B cell (primary cell): ENCODE measurements at regions not wholly inside any gene's neighbourhood (a gene's known extent, or its start where the extent isn't known, plus 50 kb on each side); places are given as distances from the start of the nearest gene placed in this dataset.

Source experiments
- ATAC-seq: fragments of 200-7000 bp; cut with Tn5 transposase; one replicate; pipeline ENCODE4 v1.10.0; 2021; ENCODE audit warnings: low read depth, mild to moderate bottlenecking, moderate number of reproducible peaks, moderate library complexity
- CTCF ChIA-PET: fragments of 350-600 bp; sonication (Branson Sonifier 250); formaldehyde crosslinking; loops from one replicate; lab custom pipeline; 2021; ENCODE audit warnings: antibody characterized with exemption, inconsistent platforms; lab: Charles Lee
- POLR2A ChIA-PET: fragments of 350-600 bp; sonication (Branson Sonifier 250); formaldehyde crosslinking; loops from one replicate; lab custom pipeline; 2021; ENCODE audit warnings: antibody characterized with exemption; lab: Charles Lee
- DNase-seq: peaks from one replicate; pipeline ENCODE4 v3.0.0; 2013
- H2AFZ ChIP-seq: 2 replicates; pipeline ENCODE4 v1.6.1; 2012; ENCODE audit warnings: mild to moderate bottlenecking, low read depth, low read length; ENCODE audit not compliant: insufficient read depth, poor library complexity, severe bottlenecking
- H3K27ac ChIP-seq, 2 donors: 1 replicate in 1 of 2; 2 replicates in 1 of 2; pipeline ENCODE4 v1.5.1; 2012 to 2013; ENCODE audit warnings: low read length in 2 of 2, mild to moderate bottlenecking in 2 of 2, moderate library complexity in 1 of 2
- H3K27me3 ChIP-seq, 4 experiments: fragments of 200-600 bp in 1 of 4; sonication (generic) in 1 of 4; replicated peaks in 1 of 4; 1 replicate in 2 of 4; 2 replicates in 2 of 4; pipeline versions ENCODE4 v1.6.1 to v1.7.0; 2013 to 2016; ENCODE audit warnings: low read length in 3 of 4, mild to moderate bottlenecking in 2 of 4, mixed read lengths in 1 of 4, moderate library complexity in 1 of 4; ENCODE audit not compliant: insufficient read depth in 4 of 4, control insufficient read depth in 3 of 4; ENCODE audit errors: control extremely low read depth in 1 of 4
- H3K36me3 ChIP-seq, 2 experiments: replicated peaks in 1 of 2; 1 replicate in 1 of 2; 2 replicates in 1 of 2; pipeline versions ENCODE4 v1.6.1 to v1.7.1; 2013; ENCODE audit warnings: low read length in 1 of 2; ENCODE audit not compliant: insufficient read depth in 2 of 2, control insufficient read depth in 1 of 2; ENCODE audit errors: control extremely low read depth in 1 of 2, extremely low read depth in 1 of 2
- H3K4me1 ChIP-seq, 2 donors: fragments of 200-600 bp in 1 of 2; sonication (generic) in 1 of 2; 1 replicate in 1 of 2; 2 replicates in 1 of 2; pipeline versions ENCODE4 v1.5.1 to v1.6.1; 2013 to 2017; ENCODE audit warnings: low read length in 2 of 2; ENCODE audit not compliant: control insufficient read depth in 2 of 2, insufficient read depth in 2 of 2
- H3K4me2 ChIP-seq: replicated peaks from 2 replicates; pipeline ENCODE3; 2012; ENCODE audit warnings: mild to moderate bottlenecking, low read depth, low read length; ENCODE audit not compliant: poor library complexity, severe bottlenecking
- H3K4me3 ChIP-seq, 5 experiments: fragments of 200-600 bp in 1 of 5; sonication (generic) in 1 of 5; 1 replicate in 3 of 5; 2 replicates in 2 of 5; pipeline versions ENCODE4 v1.5.1 to v1.7.0; 2011 to 2016; ENCODE audit warnings: low read length in 4 of 5, mild to moderate bottlenecking in 4 of 5, low read depth in 2 of 5, control low read depth in 1 of 5, moderate library complexity in 1 of 5; ENCODE audit not compliant: insufficient read depth in 1 of 5; ENCODE audit errors: control extremely low read depth in 1 of 5, extremely low read depth in 1 of 5
- H3K79me2 ChIP-seq: fragments of 200-600 bp; sonication (generic); one replicate; pipeline ENCODE4 v1.6.0; 2016; ENCODE audit warnings: low read length; ENCODE audit not compliant: control insufficient read depth, insufficient read depth
- H3K9ac ChIP-seq: fragments of 200-600 bp; sonication (generic); 2 replicates; pipeline ENCODE4 v1.6.1; 2017; ENCODE audit warnings: mild to moderate bottlenecking, low read length, moderate library complexity
- H3K9me3 ChIP-seq, 3 donors: one replicate each; pipeline versions ENCODE4 v1.6.1 to v1.7.1; 2013; ENCODE audit warnings: low read length in 2 of 3; ENCODE audit not compliant: control insufficient read depth in 2 of 3, insufficient read depth in 1 of 3; ENCODE audit errors: control extremely low read depth in 1 of 3
- H4K20me1 ChIP-seq: 2 replicates; pipeline ENCODE4 v1.6.0; 2012; ENCODE audit warnings: mild to moderate bottlenecking, low read length; ENCODE audit not compliant: insufficient read depth, control insufficient read depth, poor library complexity, severe bottlenecking
- H3K27ac Mint-ChIP-seq: one replicate; pipeline ENCODE4 v1.8.0; 2021; ENCODE audit warnings: mixed read lengths
- H3K27me3 Mint-ChIP-seq: one replicate; pipeline ENCODE4 v1.8.0; 2021; ENCODE audit warnings: mixed read lengths
- H3K4me1 Mint-ChIP-seq: one replicate; pipeline ENCODE4 v1.8.0; 2021; ENCODE audit warnings: mixed read lengths
- H3K4me3 Mint-ChIP-seq: one replicate; pipeline ENCODE4 v1.8.0; 2021; ENCODE audit warnings: mixed read lengths
- H3K9me3 Mint-ChIP-seq: one replicate; pipeline ENCODE4 v1.8.0; 2022; ENCODE audit warnings: mixed read lengths; ENCODE audit not compliant: insufficient read depth
- EZH2 ChIP-seq: IDR thresholded peaks from 2 replicates; pipeline ENCODE4 v1.6.1; 2012; ENCODE audit warnings: borderline replicate concordance, low read depth, mild to moderate bottlenecking, moderate library complexity, low read length; ENCODE audit not compliant: insufficient read depth, poor library complexity, severe bottlenecking
- WGBS: methylation state at CpG from one replicate; pipeline ENCODE4 v1.1.5; 2013; ENCODE audit warnings: missing lambda C conversion rate; ENCODE audit not compliant: insufficient coverage; 5-methylcytosine and 5-hydroxymethylcytosine counted together
- intact Hi-C: fragments of 100-400 bp; cut with micrococcal nuclease; formaldehyde crosslinking; loops from one replicate; pipeline ENCODE4 v1.10.0; 2022
- TF ChIP-seq, protein P1 (sequence below): fragments of 200-600 bp; IDR thresholded peaks from one replicate; pipeline ENCODE4 v1.8.0; 2022; ENCODE audit warnings: antibody characterized with exemption, mild to moderate bottlenecking

DNA sequence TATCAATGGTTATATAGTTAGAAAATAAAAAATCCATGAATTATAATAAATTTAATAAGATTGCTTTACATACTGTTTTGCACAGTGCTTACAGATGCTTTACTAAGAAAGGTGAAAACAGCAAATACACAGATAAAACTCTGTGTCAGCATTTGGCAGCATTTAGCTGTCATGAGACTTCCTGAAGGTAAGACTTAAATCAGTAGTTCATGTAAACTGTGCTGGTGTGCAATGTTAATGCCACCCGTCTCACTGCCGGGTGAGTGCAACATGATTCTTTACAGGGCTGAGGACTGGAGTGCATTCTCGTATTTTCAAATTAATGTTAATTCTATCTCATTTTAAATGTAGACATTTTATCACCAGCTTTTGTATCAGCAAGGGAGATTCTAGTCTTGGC, 326.2 kb upstream of the POT1 start:
- ATAC-seq (no peak), DNase-seq (no peak)
- no peak overlapping the region for H3K4me3 ChIP-seq
- H3K4me2 ChIP-seq, result no peak overlapping the region
- H3K36me3 ChIP-seq, result no peaks in the 10 kb centered on the region
- H3K79me2 ChIP-seq, result no peaks in the 10 kb centered on the region
- no peak overlapping the region for H3K9ac ChIP-seq
- no peaks in the 10 kb centered on the region for H3K27me3 ChIP-seq
- no peaks in the 10 kb centered on the region for H3K9me3 ChIP-seq
- TF ChIP-seq, protein P1, sequence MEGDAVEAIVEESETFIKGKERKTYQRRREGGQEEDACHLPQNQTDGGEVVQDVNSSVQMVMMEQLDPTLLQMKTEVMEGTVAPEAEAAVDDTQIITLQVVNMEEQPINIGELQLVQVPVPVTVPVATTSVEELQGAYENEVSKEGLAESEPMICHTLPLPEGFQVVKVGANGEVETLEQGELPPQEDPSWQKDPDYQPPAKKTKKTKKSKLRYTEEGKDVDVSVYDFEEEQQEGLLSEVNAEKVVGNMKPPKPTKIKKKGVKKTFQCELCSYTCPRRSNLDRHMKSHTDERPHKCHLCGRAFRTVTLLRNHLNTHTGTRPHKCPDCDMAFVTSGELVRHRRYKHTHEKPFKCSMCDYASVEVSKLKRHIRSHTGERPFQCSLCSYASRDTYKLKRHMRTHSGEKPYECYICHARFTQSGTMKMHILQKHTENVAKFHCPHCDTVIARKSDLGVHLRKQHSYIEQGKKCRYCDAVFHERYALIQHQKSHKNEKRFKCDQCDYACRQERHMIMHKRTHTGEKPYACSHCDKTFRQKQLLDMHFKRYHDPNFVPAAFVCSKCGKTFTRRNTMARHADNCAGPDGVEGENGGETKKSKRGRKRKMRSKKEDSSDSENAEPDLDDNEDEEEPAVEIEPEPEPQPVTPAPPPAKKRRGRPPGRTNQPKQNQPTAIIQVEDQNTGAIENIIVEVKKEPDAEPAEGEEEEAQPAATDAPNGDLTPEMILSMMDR, result no peak
- TF ChIP-seq EZH2, result no peak
- no peaks in the 10 kb centered on the region for H3K4me1 ChIP-seq
- Mint-ChIP-seq H3K4me3 (no peak overlapping the region), H3K27me3 (no peaks in the 10 kb centered on the region), H3K4me1 (no peaks in the 10 kb centered on the region), H3K27ac (no peak overlapping the region), H3K9me3 (no peaks in the 10 kb centered on the region)
- H3K27ac ChIP-seq, result no peak overlapping the region
- POLR2A ChIA-PET, result no interaction called here
- H4K20me1 ChIP-seq, result no peaks in the 10 kb centered on the region
- CTCF ChIA-PET, result no interaction called here
- no peak overlapping the region for H2AFZ ChIP-seq
- intact Hi-C loops, result no loop called here
- no CpG with 5 or more reads among the region's 3 CpGs for WGBS

DNA sequence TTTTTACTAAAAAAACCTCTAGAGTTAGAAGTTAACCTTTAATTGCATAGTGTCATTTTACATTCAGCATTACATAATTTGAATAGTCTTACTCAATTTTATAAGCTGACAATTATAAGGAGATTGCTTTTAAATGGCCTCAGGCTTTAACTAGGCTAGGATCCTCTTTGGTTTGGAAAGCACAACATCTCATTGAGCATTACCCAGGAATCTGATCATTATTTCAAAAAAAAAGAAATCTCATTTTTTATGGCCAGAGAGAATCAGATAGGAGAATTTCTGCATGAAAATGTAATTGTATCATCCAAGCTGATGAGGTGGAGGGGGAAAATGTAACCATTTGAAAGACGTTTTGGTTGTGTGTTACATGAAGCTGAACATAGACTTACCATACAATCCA, 324.9 kb upstream of the POT1 start:
- H2AFZ ChIP-seq, result no peak overlapping the region
- no peaks in the 10 kb centered on the region for H3K4me1 Mint-ChIP-seq
- H3K4me3 Mint-ChIP-seq, result no peak overlapping the region
- no peak overlapping the region for H3K4me2 ChIP-seq
- no peak overlapping the region for H3K4me3 ChIP-seq
- H3K9me3 Mint-ChIP-seq, result no peaks in the 10 kb centered on the region
- POLR2A ChIA-PET, result no interaction called here
- no peaks in the 10 kb centered on the region for H3K36me3 ChIP-seq
- TF ChIP-seq, protein P1, result no peak
- TF ChIP-seq EZH2, result no peak
- H3K27ac Mint-ChIP-seq, result no peak overlapping the region
- H3K27me3 Mint-ChIP-seq, result no peaks in the 10 kb centered on the region
- no peaks in the 10 kb centered on the region for H4K20me1 ChIP-seq
- no peaks in the 10 kb centered on the region for H3K79me2 ChIP-seq
- no peaks in the 10 kb centered on the region for H3K9me3 ChIP-seq
- CTCF ChIA-PET, result no interaction called here
- H3K27me3 ChIP-seq, result no peaks in the 10 kb centered on the region
- no peak overlapping the region for H3K27ac ChIP-seq
- DNase-seq (no peak), ATAC-seq (no peak)
- no peaks in the 10 kb centered on the region for H3K4me1 ChIP-seq
- H3K9ac ChIP-seq, result no peak overlapping the region
- no CpG with 5 or more reads among the region's 1 CpG for WGBS
- intact Hi-C loops, result no loop called here
